Upper lobe of left lung (tissue), 4 donors: ENCODE measurements at regions not wholly inside any gene's neighbourhood (a gene's known extent, or its start where the extent isn't known, plus 50 kb on each side); places are given as distances from the start of the nearest gene placed in this dataset.

Experiments used
- EP300 ChIP-seq, 4 donors: sonication (generic); formaldehyde crosslinking; IDR thresholded peaks; one replicate each; pipeline ENCODE4 v1.5.1; 2017; ENCODE audit warnings: antibody characterized with exemption in 4 of 4, control low read depth in 2 of 4
- POLR2A ChIP-seq, 4 donors: fragments of 450-650 bp; IDR thresholded peaks; one replicate each; pipeline ENCODE4 v1.5.1; 2016 to 2017; ENCODE audit warnings: antibody characterized with exemption in 4 of 4, mild to moderate bottlenecking in 2 of 4

DNA sequence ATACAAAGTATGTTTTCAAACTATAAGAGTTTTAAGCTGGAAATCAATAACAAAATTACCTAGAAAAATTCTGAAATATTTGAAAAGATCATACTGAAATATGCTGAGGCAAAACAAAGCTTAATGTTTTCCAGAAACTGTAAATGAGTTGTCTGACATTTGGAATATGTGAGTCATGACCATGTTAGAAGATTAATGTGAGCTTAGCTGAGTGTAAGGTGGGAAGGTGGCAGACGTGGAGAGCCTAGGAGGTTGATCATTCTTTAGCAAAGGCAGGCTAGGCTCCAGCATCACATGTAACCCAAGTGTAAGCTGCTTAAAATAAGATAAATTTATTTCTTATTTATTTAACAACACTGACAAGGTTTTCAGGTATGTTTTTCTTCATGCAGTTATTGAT lies 2086.1 kb upstream of the PCDH20 start:
- TF ChIP-seq POLR2A (IDR thresholded peaks at IDR 0.05) (no peak), EP300 (IDR thresholded peaks at IDR 0.05) (no peak)
